ENCODE measurements at regions not wholly inside any gene's neighbourhood (a gene's known extent, or its start where the extent isn't known, plus 50 kb on each side); places are given as distances from the start of the nearest gene placed in this dataset.

GRCh38 chr7:92910976-92911375, 74.6 kb upstream of the CDK6 start:
- Histone ChIP-seq H3K27me3 (ENCODE audit: insufficient read depth, poor library complexity, severe bottlenecking) (no peaks in the 10 kb centered on the region), H3K27ac (replicated peaks) (no peak overlapping the region), H3K4me3 (replicated peaks; ENCODE audit: insufficient read depth, low read length) (no peak overlapping the region)
- no peak for DNase-seq (ENCODE audit: low read depth in 1 of 2, low spot score in 1 of 2)
- TF ChIP-seq CTCF (IDR thresholded peaks at IDR 0.05; ENCODE audit: insufficient read depth, low read length) (no peak), GABPA (IDR thresholded peaks at IDR 0.05; ENCODE audit: low read depth) (no peak), POLR2AphosphoS5 (IDR thresholded peaks at IDR 0.05; ENCODE audit: low read depth) (no peak), SPI1 (IDR thresholded peaks at IDR 0.05; ENCODE audit: borderline replicate concordance, low read depth) (no peak)
- TF ChIP-seq, protein P1, sequence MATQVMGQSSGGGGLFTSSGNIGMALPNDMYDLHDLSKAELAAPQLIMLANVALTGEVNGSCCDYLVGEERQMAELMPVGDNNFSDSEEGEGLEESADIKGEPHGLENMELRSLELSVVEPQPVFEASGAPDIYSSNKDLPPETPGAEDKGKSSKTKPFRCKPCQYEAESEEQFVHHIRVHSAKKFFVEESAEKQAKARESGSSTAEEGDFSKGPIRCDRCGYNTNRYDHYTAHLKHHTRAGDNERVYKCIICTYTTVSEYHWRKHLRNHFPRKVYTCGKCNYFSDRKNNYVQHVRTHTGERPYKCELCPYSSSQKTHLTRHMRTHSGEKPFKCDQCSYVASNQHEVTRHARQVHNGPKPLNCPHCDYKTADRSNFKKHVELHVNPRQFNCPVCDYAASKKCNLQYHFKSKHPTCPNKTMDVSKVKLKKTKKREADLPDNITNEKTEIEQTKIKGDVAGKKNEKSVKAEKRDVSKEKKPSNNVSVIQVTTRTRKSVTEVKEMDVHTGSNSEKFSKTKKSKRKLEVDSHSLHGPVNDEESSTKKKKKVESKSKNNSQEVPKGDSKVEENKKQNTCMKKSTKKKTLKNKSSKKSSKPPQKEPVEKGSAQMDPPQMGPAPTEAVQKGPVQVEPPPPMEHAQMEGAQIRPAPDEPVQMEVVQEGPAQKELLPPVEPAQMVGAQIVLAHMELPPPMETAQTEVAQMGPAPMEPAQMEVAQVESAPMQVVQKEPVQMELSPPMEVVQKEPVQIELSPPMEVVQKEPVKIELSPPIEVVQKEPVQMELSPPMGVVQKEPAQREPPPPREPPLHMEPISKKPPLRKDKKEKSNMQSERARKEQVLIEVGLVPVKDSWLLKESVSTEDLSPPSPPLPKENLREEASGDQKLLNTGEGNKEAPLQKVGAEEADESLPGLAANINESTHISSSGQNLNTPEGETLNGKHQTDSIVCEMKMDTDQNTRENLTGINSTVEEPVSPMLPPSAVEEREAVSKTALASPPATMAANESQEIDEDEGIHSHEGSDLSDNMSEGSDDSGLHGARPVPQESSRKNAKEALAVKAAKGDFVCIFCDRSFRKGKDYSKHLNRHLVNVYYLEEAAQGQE (IDR thresholded peaks at IDR 0.05; ENCODE audit: insufficient replicate concordance, low read depth) = no peak

DNA sequence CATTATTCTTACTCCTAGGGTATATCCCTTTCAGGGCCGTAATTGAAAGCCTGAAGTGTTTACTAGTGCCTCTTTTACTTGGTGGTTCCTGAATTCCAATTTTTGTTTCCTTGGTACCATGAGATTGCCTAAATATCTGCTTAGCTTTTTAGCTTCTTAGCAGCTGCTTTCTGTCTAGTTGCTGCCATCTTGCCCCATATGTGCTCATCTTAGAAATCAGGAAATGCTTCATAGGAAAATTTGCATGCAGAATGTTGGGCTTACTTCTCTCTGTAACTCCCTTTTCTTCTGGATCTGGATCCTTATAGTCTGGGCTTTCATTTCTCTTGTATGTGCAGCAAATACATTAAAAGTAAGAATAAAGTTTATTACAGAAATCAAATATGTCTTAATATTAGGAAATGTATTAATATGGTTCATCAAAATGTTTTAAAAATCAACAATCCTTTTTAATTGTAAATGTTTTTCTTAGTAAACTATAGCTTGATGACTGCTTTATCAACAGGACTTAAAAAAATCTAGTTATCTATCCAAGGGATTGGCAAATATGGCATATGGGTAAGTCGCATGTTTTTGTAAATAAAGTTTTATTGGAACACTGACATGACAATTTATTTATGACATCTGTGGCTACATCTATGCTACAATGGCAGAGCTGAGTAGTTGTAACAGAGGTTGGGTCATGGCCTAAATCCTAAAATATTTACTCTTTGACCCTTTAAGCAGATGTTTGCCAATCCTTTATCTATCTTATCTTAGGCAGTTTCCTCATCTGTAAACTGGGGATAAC, 73.5 kb upstream of the CDK6 start:
- Histone ChIP-seq H3K4me3 (replicated peaks; ENCODE audit: insufficient read depth, low read length) (no peak overlapping the region), H3K27ac (replicated peaks) (no peak overlapping the region), H3K27me3 (ENCODE audit: insufficient read depth, poor library complexity, severe bottlenecking) (no peaks in the 10 kb centered on the region)
- DNase-seq (ENCODE audit: low read depth in 1 of 2, low spot score in 1 of 2) = no peak
- TF ChIP-seq POLR2AphosphoS5 (IDR thresholded peaks at IDR 0.05; ENCODE audit: low read depth) = no peak
- TF ChIP-seq SPI1 (IDR thresholded peaks at IDR 0.05; ENCODE audit: borderline replicate concordance, low read depth) = no peak
- no peak for TF ChIP-seq GABPA (IDR thresholded peaks at IDR 0.05; ENCODE audit: low read depth)
- TF ChIP-seq CTCF (IDR thresholded peaks at IDR 0.05; ENCODE audit: insufficient read depth, low read length) = no peak
- TF ChIP-seq, protein P1 (IDR thresholded peaks at IDR 0.05; ENCODE audit: insufficient replicate concordance, low read depth) = no peak

DNA sequence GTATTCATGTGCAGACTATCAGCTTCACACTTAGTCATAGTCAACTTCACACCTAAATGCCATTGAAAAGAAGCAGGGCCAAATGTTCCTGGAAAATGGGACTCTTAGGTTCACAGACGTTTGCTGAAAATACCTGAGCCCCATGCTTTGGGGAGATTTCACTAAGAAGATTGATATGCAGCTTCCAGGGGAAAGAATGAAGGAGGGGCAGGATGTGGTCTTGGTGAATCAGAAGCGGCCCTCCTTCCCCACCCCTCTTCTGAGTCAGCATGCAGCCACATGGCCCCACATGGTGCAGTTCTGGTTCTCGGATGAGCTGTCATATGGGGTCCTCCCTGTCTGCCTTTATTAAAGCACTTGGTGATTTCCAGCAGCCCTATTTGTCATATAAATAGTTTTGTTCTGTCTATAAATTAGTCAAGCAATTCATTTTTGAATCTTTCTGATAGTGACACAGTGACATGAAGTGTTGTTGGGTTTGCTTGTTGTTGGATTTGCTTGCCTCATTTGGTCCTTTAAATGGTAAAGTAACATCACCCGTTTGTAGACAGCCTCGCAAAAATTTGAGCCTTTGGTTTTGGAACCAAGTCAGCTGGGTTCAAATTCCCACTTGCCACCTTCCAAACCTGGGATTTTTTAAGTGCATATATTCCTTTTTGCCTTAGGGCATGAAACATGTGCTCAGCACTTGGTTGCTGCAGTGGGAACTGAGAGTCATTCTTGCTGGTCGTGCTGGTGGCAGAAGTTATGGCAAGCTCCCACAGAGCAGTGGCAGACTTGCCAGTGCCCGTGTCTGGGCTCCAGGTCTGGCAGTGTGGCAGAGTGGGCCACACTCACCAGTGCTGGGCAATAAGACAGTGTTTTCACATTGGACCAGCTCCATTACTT, 68.1 kb upstream of the CDK6 start:
- Histone ChIP-seq H3K27ac (replicated peaks) (no peak overlapping the region), H3K4me3 (replicated peaks; ENCODE audit: insufficient read depth, low read length) (no peak overlapping the region), H3K27me3 (ENCODE audit: insufficient read depth, poor library complexity, severe bottlenecking) (no peaks in the 10 kb centered on the region)
- DNase-seq (ENCODE audit: low read depth in 1 of 2, low spot score in 1 of 2) = no peak
- no peak for TF ChIP-seq CTCF (IDR thresholded peaks at IDR 0.05; ENCODE audit: insufficient read depth, low read length)
- TF ChIP-seq POLR2AphosphoS5 (IDR thresholded peaks at IDR 0.05; ENCODE audit: low read depth) = no peak
- TF ChIP-seq, protein P1 (IDR thresholded peaks at IDR 0.05; ENCODE audit: insufficient replicate concordance, low read depth) = no peak
- no peak for TF ChIP-seq SPI1 (IDR thresholded peaks at IDR 0.05; ENCODE audit: borderline replicate concordance, low read depth)
- TF ChIP-seq GABPA (IDR thresholded peaks at IDR 0.05; ENCODE audit: low read depth) = no peak

All from HL-60 (cell line).